GM12875 (cell line): ENCODE measurements at regions not wholly inside any gene's neighbourhood (a gene's known extent, or its start where the extent isn't known, plus 50 kb on each side); places are given as distances from the start of the nearest gene placed in this dataset.

Experiments
- H3K4me3 ChIP-seq: one replicate; pipeline ENCODE4 v1.5.1; 2011; ENCODE audit warnings: low read depth, low read length, control low read depth
- TF ChIP-seq, protein P1 (sequence below): IDR thresholded peaks from 2 replicates; pipeline ENCODE4 v1.5.1; 2011; ENCODE audit warnings: low read depth, mild to moderate bottlenecking, control low read depth, inconsistent platforms, low read length, moderate library complexity, borderline replicate concordance; ENCODE audit not compliant: insufficient read depth

DNA sequence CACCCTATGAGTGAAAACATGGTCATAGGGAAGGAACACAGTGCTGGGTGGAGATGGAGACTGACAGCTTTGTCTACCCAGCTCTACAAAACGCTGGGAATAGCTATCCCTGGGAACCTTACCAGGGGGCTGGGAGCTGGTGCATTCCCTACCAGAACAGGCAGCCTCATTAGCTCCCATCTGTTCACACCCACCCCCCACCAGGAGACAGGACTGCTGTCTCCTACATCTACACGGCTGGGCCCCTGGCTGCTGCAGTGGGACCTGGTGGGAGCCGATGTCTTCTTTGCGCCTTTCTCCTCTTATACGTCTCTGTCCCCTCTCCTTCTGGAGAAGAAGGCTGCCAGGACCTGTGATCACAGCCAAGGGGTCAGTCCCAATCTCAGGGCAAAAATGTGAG, 90.8 kb downstream of the UQCRFS1 start:
- TF ChIP-seq, protein P1, sequence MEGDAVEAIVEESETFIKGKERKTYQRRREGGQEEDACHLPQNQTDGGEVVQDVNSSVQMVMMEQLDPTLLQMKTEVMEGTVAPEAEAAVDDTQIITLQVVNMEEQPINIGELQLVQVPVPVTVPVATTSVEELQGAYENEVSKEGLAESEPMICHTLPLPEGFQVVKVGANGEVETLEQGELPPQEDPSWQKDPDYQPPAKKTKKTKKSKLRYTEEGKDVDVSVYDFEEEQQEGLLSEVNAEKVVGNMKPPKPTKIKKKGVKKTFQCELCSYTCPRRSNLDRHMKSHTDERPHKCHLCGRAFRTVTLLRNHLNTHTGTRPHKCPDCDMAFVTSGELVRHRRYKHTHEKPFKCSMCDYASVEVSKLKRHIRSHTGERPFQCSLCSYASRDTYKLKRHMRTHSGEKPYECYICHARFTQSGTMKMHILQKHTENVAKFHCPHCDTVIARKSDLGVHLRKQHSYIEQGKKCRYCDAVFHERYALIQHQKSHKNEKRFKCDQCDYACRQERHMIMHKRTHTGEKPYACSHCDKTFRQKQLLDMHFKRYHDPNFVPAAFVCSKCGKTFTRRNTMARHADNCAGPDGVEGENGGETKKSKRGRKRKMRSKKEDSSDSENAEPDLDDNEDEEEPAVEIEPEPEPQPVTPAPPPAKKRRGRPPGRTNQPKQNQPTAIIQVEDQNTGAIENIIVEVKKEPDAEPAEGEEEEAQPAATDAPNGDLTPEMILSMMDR = no peak
- no peak overlapping the region for H3K4me3 ChIP-seq

DNA sequence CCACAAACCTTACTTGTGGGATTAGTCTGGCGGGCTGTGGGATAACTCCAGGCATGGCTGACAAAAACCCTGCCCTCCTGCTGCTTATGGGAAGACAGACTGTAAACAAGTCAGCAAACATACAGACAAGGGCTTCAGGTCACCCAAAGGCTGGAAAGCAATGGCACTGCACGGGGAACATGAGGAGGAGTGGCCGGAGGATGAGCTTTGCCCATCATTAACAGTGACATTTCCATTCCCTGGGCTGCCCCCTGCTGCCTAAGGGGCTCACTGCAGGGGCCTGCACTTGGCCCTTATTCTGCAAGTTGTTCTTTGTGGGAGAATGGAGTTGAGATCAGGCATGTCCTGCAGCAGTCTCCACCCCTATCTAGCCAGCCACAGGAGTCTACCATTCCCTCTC, 91.3 kb downstream of the UQCRFS1 start:
- H3K4me3 ChIP-seq = no peak overlapping the region
- TF ChIP-seq, protein P1 = 0 out of 2 replicates have a peak, but pooled peaks have one; percentile 26

DNA sequence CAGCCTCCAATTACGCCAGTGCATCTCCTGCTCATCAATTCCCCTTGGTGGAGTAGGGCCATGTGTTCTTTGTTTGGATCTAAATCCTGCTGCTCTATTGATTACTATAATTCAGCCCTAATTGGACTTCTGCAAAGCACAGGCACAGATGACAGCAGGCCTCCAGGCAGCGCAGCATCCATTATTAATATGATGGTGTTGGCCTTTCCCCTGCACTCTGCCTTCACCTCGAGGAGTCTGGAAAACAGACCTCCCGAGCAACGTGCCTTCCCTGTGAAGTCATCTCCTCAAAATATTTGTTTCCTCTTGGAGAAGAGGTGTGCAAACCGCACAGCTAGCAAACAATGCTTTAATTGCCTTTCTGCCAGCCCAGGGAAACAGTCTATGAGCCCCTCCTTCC, 92.5 kb downstream of the UQCRFS1 start:
- TF ChIP-seq, protein P1 = no peak
- no peak overlapping the region for H3K4me3 ChIP-seq

DNA sequence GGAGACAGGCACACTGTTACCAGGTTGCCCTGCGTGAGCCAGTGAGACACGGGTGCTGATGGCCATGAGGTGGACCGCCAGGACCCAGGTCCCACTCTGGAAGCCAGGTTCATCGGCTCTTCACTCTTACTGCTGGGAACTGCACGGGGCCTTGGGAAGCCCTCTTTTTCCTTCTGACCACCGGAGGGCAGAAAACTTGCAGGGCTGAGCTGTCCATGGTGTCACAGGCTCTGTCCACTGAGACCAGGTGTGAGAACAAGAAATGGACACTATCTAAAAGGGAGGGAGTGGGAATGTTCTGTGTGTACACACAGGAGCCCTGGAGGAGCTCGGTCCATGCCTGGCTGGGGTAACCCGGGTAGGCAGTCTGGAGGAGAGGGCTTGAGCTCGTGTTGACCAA, 93.4 kb downstream of the UQCRFS1 start:
- H3K4me3 ChIP-seq = no peak overlapping the region
- TF ChIP-seq, protein P1 = no peak

DNA sequence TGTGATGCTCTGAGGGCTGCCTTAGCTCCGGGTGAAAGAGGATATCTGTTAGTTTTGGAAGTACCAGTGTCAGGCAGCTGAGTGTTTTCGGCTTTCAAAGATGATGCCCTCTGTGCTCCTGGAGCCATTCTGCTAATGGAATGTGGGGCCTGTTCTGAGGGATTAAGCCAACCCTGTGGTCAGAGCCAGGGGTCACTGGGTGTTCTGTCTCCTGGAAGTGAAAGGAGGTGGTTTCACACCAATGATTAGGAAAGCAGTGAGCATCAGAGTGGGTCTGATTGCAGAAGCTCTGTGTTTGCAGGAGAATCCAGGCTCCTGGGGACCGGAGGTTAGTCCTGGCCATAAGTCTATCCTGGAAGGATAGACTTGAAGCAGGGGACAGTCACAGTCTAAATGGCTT, 94.6 kb downstream of the UQCRFS1 start:
- no peak overlapping the region for H3K4me3 ChIP-seq
- TF ChIP-seq, protein P1 = no peak

DNA sequence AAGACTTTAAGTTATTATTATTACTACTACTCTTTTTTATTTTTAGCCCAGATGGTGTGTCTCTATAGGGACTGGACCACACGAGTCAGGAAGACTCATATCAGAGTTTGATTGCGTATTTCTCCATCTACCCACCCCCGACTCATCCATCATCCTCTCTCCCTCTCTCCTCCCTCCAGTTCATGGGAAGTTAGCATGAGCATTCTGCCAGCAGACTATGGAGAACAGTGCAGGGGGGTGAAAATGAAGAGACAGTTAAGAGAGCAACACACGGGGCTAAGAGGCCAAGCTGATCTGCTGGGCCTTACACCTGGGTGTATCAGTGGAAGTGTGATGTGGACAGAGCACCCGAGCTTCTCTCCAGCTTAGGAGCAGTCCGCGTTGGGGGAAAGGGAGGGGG, 95.0 kb downstream of the UQCRFS1 start:
- TF ChIP-seq, protein P1 = no peak
- no peak overlapping the region for H3K4me3 ChIP-seq

DNA sequence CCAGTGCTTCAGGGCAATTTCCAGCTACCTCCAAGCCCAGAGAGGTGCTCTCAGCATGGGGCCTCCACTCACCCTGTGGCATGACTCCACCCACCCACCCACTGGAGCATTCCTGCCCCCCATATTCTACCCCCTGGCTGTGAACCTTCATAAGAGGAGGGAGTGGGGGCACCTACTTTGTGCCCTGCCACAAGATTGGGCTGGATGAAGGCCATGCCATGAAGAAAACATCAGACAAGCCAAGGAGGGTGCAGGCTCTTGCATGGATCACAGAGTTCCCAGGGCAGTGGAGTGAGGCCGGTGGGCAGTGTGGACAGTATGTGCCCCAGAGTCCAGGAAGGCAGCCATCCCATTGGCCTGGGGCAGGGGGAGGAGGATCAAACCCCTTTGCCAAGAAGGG, 97.8 kb downstream of the UQCRFS1 start:
- no peak overlapping the region for H3K4me3 ChIP-seq
- TF ChIP-seq, protein P1 = no peak
